Gastrocnemius medialis (tissue), 4 donors: ENCODE measurements at regions not wholly inside any gene's neighbourhood (a gene's known extent, or its start where the extent isn't known, plus 50 kb on each side); places are given as distances from the start of the nearest gene placed in this dataset.

Experiments
- ATAC-seq, 2 donors: fragments of 150-250 bp; one replicate each; pipeline ENCODE4 v1.9.1; 2016
- DNase-seq, 2 donors: peaks; one replicate each; pipeline ENCODE4 v3.0.0-alpha.2; 2019
- H3K27ac ChIP-seq, 4 donors: fragments of 200-600 bp; sonication (generic); 1 replicate in 1 of 4; 2 replicates in 3 of 4; pipeline ENCODE4 v1.5.1; 2016 to 2018; ENCODE audit warnings: mild to moderate bottlenecking in 2 of 4, moderate library complexity in 1 of 4
- H3K27me3 ChIP-seq, 3 donors: fragments of 200-600 bp; sonication (generic) in 2 of 3; 1 replicate in 1 of 3; 2 replicates in 2 of 3; pipeline versions ENCODE4 v1.5.1 to v1.6.0; 2016 to 2019; ENCODE audit warnings: mild to moderate bottlenecking in 1 of 3, moderate library complexity in 1 of 3
- H3K36me3 ChIP-seq, 2 donors: fragments of 200-600 bp; sonication (generic) in 1 of 2; one replicate each; pipeline ENCODE4 v1.5.1; 2017 to 2018
- H3K4me1 ChIP-seq, 2 donors: fragments of 200-600 bp; sonication (generic) in 1 of 2; one replicate each; pipeline ENCODE4 v1.5.1; 2016 to 2017; ENCODE audit warnings: mild to moderate bottlenecking in 2 of 2
- H3K4me3 ChIP-seq, 4 donors: fragments of 200-600 bp; sonication (generic) in 3 of 4; 1 replicate in 1 of 4; 2 replicates in 3 of 4; pipeline ENCODE4 v1.5.1; 2016 to 2019; ENCODE audit warnings: mild to moderate bottlenecking in 2 of 4
- H3K9me3 ChIP-seq, 3 donors: fragments of 200-600 bp; sonication (generic) in 2 of 3; 1 replicate in 1 of 3; 2 replicates in 2 of 3; pipeline ENCODE4 v1.5.1; 2016 to 2019
- POLR2A ChIP-seq, 2 donors: fragments of 450-650 bp; IDR thresholded peaks; one replicate each; pipeline ENCODE4 v1.6.1; 2017; ENCODE audit warnings: antibody characterized with exemption in 2 of 2, mild to moderate bottlenecking in 2 of 2, moderate library complexity in 2 of 2
- in situ Hi-C, 4 donors: fragments of 200-750 bp; cut with MboI; loops; one replicate each; pipeline versions ENCODE4 v1.15.0 to v1.8.0; 2017; ENCODE audit warnings: low sequenced_read_pairs in 4 of 4
- intact Hi-C: fragments of 100-400 bp; cut with DNase I; formaldehyde crosslinking; loops from one replicate; pipeline ENCODE4 v1.15.1; 2023; ENCODE audit warnings: low total_unique reads
- TF ChIP-seq, protein P1 (sequence below), 5 experiments: fragments of 450-650 bp in 3 of 5; fragments of 200-600 bp in 2 of 5; sonication (generic) in 2 of 5; IDR thresholded peaks in 4 of 5; conservative IDR thresholded peaks in 1 of 5; 1 replicate in 4 of 5; 2 replicates in 1 of 5; pipeline ENCODE4 v1.5.1; 2016 to 2019; ENCODE audit warnings: antibody characterized with exemption in 5 of 5, mild to moderate bottlenecking in 3 of 5, moderate library complexity in 3 of 5

DNA sequence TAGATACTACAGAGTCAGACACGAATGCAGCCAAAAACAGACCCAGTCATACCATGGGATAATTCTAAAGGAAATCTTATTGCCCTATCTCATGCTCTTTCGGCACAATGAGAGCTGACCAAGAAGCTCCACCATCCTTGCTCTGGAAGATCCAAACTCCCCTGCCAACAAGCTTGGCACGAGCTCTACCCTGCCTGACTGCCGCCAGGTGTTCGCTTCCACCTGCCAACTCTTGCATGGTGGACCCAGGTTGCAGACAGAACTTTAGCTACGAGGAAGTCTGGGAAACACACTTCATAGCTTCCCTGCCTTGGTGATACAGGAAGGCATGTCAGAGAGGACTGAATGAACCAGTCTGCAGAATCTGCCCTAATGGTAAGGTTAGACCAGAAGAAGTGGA lies 355.0 kb downstream of the DRD1 start:
- H3K4me1 ChIP-seq, result no peaks in the 10 kb centered on the region
- no peak for ATAC-seq
- no peak for DNase-seq
- intact Hi-C loops, result no loop called here
- no peaks in the 10 kb centered on the region for H3K36me3 ChIP-seq
- in situ Hi-C loops, result no loop called here
- no peak for TF ChIP-seq POLR2A (IDR thresholded peaks at IDR 0.05)
- TF ChIP-seq, protein P1, sequence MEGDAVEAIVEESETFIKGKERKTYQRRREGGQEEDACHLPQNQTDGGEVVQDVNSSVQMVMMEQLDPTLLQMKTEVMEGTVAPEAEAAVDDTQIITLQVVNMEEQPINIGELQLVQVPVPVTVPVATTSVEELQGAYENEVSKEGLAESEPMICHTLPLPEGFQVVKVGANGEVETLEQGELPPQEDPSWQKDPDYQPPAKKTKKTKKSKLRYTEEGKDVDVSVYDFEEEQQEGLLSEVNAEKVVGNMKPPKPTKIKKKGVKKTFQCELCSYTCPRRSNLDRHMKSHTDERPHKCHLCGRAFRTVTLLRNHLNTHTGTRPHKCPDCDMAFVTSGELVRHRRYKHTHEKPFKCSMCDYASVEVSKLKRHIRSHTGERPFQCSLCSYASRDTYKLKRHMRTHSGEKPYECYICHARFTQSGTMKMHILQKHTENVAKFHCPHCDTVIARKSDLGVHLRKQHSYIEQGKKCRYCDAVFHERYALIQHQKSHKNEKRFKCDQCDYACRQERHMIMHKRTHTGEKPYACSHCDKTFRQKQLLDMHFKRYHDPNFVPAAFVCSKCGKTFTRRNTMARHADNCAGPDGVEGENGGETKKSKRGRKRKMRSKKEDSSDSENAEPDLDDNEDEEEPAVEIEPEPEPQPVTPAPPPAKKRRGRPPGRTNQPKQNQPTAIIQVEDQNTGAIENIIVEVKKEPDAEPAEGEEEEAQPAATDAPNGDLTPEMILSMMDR (IDR thresholded peaks at IDR 0.05 in 4 of 5, conservative IDR thresholded peaks at IDR 0.05 in 1 of 5), result no peak
- no peaks in the 10 kb centered on the region for H3K9me3 ChIP-seq
- no peak overlapping the region for H3K27ac ChIP-seq
- no peak overlapping the region for H3K4me3 ChIP-seq
- H3K27me3 ChIP-seq, result no peaks in the 10 kb centered on the region

DNA sequence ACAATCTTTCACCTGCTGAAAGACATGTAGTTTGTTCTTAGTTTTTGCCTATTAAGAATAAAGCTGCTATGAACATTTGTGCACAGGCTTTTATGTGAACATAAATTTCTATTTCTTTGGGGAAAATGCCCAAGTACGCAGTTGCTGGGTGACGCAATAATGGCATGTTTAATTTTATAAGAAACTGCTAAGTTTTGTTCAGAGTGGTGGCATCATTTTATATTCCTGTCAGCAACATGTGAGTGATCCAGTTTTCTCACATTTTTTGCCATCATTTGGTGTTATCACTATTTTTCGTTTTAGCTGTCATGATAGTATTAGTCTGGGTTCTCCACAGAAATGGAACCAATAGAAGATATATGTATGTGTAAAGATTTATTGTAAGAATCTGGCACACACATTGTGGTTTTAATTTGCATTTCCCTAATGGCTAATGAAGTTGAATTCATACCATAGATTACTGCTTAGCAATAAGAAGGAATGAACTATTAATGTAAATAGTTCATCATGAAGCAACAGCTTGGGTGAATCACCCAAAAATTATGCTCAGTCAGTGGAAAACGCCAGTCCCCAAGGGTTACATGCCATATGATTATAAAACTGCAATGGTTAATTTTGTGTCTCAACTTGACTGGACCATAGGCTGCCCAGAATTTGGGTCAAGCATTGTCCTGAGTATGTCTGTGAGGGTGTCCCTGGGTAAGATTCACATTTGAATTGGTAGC lies 358.6 kb downstream of the MSX2 start:
- no peak for ATAC-seq
- no peaks in the 10 kb centered on the region for H3K9me3 ChIP-seq
- TF ChIP-seq, protein P1 (IDR thresholded peaks at IDR 0.05 in 4 of 5, conservative IDR thresholded peaks at IDR 0.05 in 1 of 5), result no peak
- no peak for TF ChIP-seq POLR2A (IDR thresholded peaks at IDR 0.05)
- no peak for DNase-seq
- H3K27ac ChIP-seq, result no peak overlapping the region
- H3K36me3 ChIP-seq, result no peaks in the 10 kb centered on the region
- H3K4me3 ChIP-seq, result no peak overlapping the region
- H3K4me1 ChIP-seq, result no peaks in the 10 kb centered on the region
- in situ Hi-C loops, result no loop called here
- intact Hi-C loops, result no loop called here
- no peaks in the 10 kb centered on the region for H3K27me3 ChIP-seq

DNA sequence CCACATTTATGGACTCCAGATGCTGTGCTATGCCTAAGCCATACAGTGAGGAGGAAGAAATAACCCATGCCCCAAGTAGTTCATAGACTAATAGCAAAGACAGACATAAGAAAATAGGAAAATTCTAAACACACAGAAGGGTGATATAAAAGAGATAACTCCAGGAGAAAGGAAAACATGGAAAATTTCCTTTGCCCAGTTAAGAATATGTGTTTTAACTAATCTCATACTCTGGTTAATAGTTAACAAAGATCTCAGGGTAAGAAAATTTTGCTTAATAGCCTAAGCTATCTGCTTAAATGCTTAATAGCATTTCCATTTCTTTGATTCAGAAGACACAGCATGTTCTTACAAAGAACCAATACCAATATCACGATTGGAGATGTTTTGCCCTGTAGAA lies 358.0 kb downstream of the MSX2 start:
- TF ChIP-seq POLR2A (IDR thresholded peaks at IDR 0.05), result no peak
- TF ChIP-seq, protein P1 (IDR thresholded peaks at IDR 0.05 in 4 of 5, conservative IDR thresholded peaks at IDR 0.05 in 1 of 5), result no peak
- no peaks in the 10 kb centered on the region for H3K36me3 ChIP-seq
- in situ Hi-C loops (no loop called here), intact Hi-C loops (no loop called here)
- no peak overlapping the region for H3K27ac ChIP-seq
- H3K4me3 ChIP-seq, result no peak overlapping the region
- DNase-seq (no peak), ATAC-seq (no peak)
- H3K4me1 ChIP-seq, result no peaks in the 10 kb centered on the region
- H3K9me3 ChIP-seq, result no peaks in the 10 kb centered on the region
- H3K27me3 ChIP-seq, result no peaks in the 10 kb centered on the region

DNA sequence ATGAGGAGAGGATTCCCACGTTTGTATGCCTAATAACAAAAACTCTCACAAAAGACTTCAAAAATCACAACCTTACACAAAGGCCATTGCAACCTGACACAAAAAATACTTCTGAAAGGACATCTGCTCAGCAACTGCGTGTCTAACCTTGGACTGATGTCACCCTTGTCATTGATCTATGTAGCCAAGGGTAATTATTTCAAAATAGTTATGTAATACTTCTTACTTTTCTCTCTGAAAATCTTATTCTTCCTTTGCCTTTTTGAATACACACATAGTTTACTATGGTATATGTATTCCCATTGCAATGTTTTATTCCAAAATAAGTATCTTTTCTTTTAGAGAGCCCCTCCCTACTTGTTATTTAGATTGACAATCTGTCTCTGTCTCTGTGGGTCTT lies 355.3 kb downstream of the MSX2 start:
- TF ChIP-seq, protein P1 (IDR thresholded peaks at IDR 0.05 in 4 of 5, conservative IDR thresholded peaks at IDR 0.05 in 1 of 5), result no peak
- TF ChIP-seq POLR2A (IDR thresholded peaks at IDR 0.05), result no peak
- DNase-seq (no peak), ATAC-seq (no peak)
- no peaks in the 10 kb centered on the region for H3K4me1 ChIP-seq
- intact Hi-C loops (no loop called here), in situ Hi-C loops (no loop called here)
- H3K4me3 ChIP-seq, result no peak overlapping the region
- no peaks in the 10 kb centered on the region for H3K9me3 ChIP-seq
- H3K36me3 ChIP-seq, result no peaks in the 10 kb centered on the region
- H3K27ac ChIP-seq, result no peak overlapping the region
- H3K27me3 ChIP-seq, result no peaks in the 10 kb centered on the region

DNA sequence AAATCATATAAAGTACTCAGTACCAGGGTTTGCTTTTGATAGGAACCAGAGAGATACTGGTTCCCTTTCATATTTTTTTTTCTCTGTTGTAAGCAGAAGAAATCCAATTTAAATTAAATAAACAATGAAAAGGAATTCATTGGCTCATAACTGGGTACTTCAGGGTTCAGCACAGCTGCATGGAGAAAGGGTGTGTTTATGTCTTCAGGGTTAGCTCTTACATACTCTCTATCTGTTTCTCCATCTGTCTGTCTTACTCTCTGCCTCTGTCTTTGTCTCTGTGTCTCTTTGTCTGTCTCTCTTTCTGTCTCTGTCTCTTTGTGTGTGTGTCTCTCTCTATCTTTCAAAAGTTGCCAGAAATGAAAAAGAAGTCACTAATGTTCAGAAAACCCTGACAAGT lies 345.9 kb downstream of the MSX2 start:
- no peaks in the 10 kb centered on the region for H3K36me3 ChIP-seq
- no peak for DNase-seq
- in situ Hi-C loops (no loop called here), intact Hi-C loops (no loop called here)
- no peak overlapping the region for H3K27ac ChIP-seq
- TF ChIP-seq, protein P1 (IDR thresholded peaks at IDR 0.05 in 4 of 5, conservative IDR thresholded peaks at IDR 0.05 in 1 of 5), result no peak
- TF ChIP-seq POLR2A (IDR thresholded peaks at IDR 0.05), result no peak
- no peak overlapping the region for H3K4me3 ChIP-seq
- H3K9me3 ChIP-seq, result no peaks in the 10 kb centered on the region
- no peak for ATAC-seq
- H3K4me1 ChIP-seq, result no peaks in the 10 kb centered on the region
- H3K27me3 ChIP-seq, result no peaks in the 10 kb centered on the region
